Activated naive CD4-positive, alpha-beta T cell treated with anti-CD3 and anti-CD28 coated beads, Interleukin-2, amount 50 U/mL, for 24 hours (primary cell): ENCODE measurements at regions not wholly inside any gene's neighbourhood (a gene's known extent, or its start where the extent isn't known, plus 50 kb on each side); places are given as distances from the start of the nearest gene placed in this dataset.

ENCODE experiments used
- H3K27ac Mint-ChIP-seq: one replicate; pipeline ENCODE4 v1.8.0; 2021; ENCODE audit warnings: mild to moderate bottlenecking, mixed read lengths
- H3K27me3 Mint-ChIP-seq: one replicate; pipeline ENCODE4 v1.8.0; 2021; ENCODE audit warnings: mixed read lengths
- H3K36me3 Mint-ChIP-seq: one replicate; pipeline ENCODE4 v1.8.0; 2021; ENCODE audit warnings: mixed read lengths
- H3K4me1 Mint-ChIP-seq: one replicate; pipeline ENCODE4 v1.8.0; 2021; ENCODE audit warnings: mixed read lengths
- H3K4me3 Mint-ChIP-seq: one replicate; pipeline ENCODE4 v1.8.0; 2021; ENCODE audit warnings: mild to moderate bottlenecking, mixed read lengths
- H3K9me3 Mint-ChIP-seq: one replicate; pipeline ENCODE4 v1.8.0; 2021; ENCODE audit warnings: mixed read lengths

DNA sequence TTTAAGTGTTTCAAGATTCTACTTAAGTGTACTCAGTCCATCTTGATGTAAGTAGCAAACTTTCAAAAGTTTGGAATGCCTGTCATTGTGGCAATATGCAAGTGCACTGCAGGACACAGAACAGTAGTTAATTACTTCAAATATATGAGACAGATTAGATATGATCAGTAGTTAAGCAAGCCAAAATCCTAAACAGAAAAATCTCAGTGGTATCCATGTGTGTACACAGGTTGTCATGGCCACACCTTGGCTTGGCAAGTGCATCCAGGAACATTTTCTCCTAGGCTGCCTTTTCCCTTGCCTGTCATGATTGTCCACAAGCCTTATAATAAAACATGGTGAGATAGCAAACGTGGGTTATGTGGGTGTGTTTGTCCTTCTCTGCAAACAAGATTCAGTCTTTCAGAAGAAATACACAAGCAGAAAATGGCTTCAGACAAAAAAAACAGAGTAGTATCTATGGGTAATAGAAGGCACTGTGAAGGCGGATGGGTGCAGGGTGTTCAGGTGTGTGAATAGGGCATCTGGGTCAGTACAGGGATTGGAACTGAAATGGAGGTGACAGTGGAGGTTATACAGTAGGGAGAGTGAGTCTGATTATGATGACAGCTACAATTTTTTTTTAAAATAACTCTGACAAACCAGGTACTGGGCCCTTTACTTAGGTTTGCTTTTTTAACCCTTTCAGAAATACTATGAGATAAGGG is 229.0 kb upstream of the LRIG1 start:
- H3K4me1 Mint-ChIP-seq: no peaks in the 10 kb centered on the region
- H3K4me3 Mint-ChIP-seq: no peak overlapping the region
- no peak overlapping the region for H3K27ac Mint-ChIP-seq
- no peaks in the 10 kb centered on the region for H3K36me3 Mint-ChIP-seq
- H3K9me3 Mint-ChIP-seq: no peaks in the 10 kb centered on the region
- peaks cover 3% of the 10 kb centered on the region for H3K27me3 Mint-ChIP-seq

- no peaks in the 10 kb centered on the region for H3K4me1 Mint-ChIP-seq
- H3K27ac Mint-ChIP-seq: no peak overlapping the region
- H3K27me3 Mint-ChIP-seq: peaks cover 2% of the 10 kb centered on the region
- no peaks in the 10 kb centered on the region for H3K36me3 Mint-ChIP-seq
- H3K4me3 Mint-ChIP-seq: no peak overlapping the region
- H3K9me3 Mint-ChIP-seq: no peaks in the 10 kb centered on the region
Observed at GRCh38 chr3:66738625-66739365, 238.0 kb upstream of the LRIG1 start.

- H3K4me1 Mint-ChIP-seq: no peaks in the 10 kb centered on the region
- H3K9me3 Mint-ChIP-seq: no peaks in the 10 kb centered on the region
- no peak overlapping the region for H3K4me3 Mint-ChIP-seq
- no peaks in the 10 kb centered on the region for H3K36me3 Mint-ChIP-seq
- no peak overlapping the region for H3K27ac Mint-ChIP-seq
- H3K27me3 Mint-ChIP-seq: peaks cover 2% of the 10 kb centered on the region
Observed at GRCh38 chr3:66740260-66740659, 239.4 kb upstream of the LRIG1 start.

DNA sequence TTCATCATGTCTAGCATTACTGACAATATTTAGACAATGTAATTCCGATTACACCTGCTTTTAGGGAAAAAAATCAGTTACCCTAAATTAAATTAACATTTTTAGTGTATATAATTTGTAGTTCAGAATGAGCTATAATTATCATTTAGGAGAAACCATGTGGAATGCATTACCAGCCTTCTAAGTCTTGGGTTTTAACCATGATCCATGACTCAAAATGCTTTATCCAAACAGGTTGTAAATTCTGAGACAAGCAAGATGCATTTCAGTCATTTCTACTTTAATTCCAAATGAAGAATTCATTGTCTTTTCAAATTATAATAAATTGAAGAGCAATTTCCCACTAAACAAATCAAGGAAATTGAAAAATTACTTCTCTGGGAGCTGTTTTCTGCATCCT is 243.7 kb upstream of the LRIG1 start:
- no peak overlapping the region for H3K27ac Mint-ChIP-seq
- H3K4me3 Mint-ChIP-seq: no peak overlapping the region
- H3K4me1 Mint-ChIP-seq: no peaks in the 10 kb centered on the region
- H3K36me3 Mint-ChIP-seq: no peaks in the 10 kb centered on the region
- peaks cover 2% of the 10 kb centered on the region for H3K27me3 Mint-ChIP-seq
- no peaks in the 10 kb centered on the region for H3K9me3 Mint-ChIP-seq

DNA sequence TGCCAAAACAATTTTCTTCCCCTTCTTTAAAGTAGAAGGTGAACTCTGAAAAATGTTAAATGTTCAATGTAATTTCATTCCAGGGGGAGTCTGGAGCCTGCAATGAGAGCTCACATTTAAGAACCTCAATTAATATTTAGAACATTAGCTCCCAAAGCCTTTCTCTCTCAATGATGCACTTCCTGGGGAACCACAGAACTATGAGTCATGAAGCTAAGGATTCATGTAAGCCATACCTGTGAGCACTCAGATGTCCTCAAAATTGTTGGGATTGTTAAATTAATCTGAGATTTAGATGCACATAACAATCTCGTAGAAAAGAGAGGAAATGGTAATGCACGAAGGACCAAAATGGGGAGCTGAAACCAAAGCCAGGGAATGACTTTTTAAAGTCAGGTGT is 244.2 kb upstream of the LRIG1 start:
- Mint-ChIP-seq H3K4me1 (no peaks in the 10 kb centered on the region), H3K27ac (no peak overlapping the region), H3K4me3 (no peak overlapping the region), H3K36me3 (no peaks in the 10 kb centered on the region), H3K27me3 (peaks cover 2% of the 10 kb centered on the region), H3K9me3 (no peaks in the 10 kb centered on the region)

DNA sequence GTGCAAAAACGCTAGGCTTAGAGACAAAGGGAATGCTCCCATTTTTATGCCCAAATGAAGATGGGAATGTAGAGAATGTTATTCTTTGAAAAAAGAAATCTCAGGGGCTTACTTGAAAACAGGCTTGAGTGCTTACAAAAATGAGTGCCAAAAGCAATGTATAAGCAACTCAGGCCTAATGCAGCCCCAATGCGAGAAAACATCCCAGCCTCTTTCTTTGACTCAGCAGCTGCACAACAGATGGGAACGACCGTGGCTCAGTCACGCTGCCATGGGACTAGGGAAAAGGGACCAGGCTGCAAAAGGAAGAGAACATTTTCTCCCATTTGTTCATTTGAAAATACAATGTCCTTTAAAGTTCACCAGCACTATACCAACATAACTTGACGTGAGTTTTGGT is 246.4 kb upstream of the LRIG1 start:
- H3K27ac Mint-ChIP-seq: no peak overlapping the region
- H3K9me3 Mint-ChIP-seq: no peaks in the 10 kb centered on the region
- H3K4me1 Mint-ChIP-seq: no peaks in the 10 kb centered on the region
- H3K27me3 Mint-ChIP-seq: no peaks in the 10 kb centered on the region
- H3K36me3 Mint-ChIP-seq: no peaks in the 10 kb centered on the region
- no peak overlapping the region for H3K4me3 Mint-ChIP-seq

DNA sequence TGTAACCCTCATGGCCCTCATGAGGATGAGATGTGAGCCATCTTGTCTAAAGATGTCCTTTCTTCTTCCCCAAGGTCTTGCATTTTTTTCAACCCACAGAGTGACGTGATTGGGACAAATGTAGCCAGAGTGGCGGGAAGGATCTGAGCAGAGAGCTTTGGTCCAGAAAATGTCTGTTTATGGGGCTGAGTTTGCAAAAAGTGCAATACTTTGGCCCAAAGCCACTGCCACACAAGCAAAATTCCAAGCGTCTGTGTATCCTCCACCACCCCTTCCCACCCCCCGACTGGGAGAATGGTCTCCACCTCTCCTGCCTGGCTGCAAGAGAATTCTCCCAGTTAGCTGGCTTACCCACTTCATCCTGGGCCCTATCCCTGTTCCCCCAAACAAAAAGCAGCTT is 246.9 kb upstream of the LRIG1 start:
- Mint-ChIP-seq H3K4me1 (no peaks in the 10 kb centered on the region), H3K36me3 (no peaks in the 10 kb centered on the region), H3K27me3 (no peaks in the 10 kb centered on the region), H3K27ac (no peak overlapping the region), H3K4me3 (no peak overlapping the region), H3K9me3 (no peaks in the 10 kb centered on the region)

- Mint-ChIP-seq H3K9me3 (no peaks in the 10 kb centered on the region), H3K27ac (no peak overlapping the region), H3K27me3 (no peaks in the 10 kb centered on the region), H3K4me3 (no peak overlapping the region), H3K4me1 (no peaks in the 10 kb centered on the region), H3K36me3 (no peaks in the 10 kb centered on the region)
Observed at GRCh38 chr3:66748175-66748876, 247.5 kb upstream of the LRIG1 start.

DNA sequence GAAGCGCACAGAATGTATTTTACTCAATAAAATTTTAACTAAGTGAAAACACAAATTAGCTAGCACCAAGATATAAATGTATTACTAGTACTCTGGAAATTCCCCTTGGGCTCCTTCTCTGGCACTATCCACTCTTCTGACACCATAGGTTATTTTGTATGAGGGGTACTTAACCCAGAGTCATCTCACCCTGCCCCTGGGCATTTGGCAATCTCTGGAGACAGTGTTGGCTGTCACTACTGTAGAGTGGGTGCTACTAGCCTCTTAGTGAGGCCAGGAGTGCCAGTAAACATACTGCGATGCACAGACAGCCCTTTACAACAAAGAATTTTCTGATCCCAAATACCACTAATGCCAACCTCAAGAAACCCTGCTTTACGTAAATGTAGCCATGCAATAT is 246.3 kb upstream of the KBTBD8 start:
- Mint-ChIP-seq H3K4me1 (no peaks in the 10 kb centered on the region), H3K4me3 (no peak overlapping the region), H3K9me3 (no peaks in the 10 kb centered on the region), H3K27me3 (no peaks in the 10 kb centered on the region), H3K36me3 (no peaks in the 10 kb centered on the region), H3K27ac (no peak overlapping the region)

- no peaks in the 10 kb centered on the region for H3K27me3 Mint-ChIP-seq
- no peaks in the 10 kb centered on the region for H3K9me3 Mint-ChIP-seq
- H3K27ac Mint-ChIP-seq: no peak overlapping the region
- no peak overlapping the region for H3K4me3 Mint-ChIP-seq
- H3K4me1 Mint-ChIP-seq: no peaks in the 10 kb centered on the region
- H3K36me3 Mint-ChIP-seq: no peaks in the 10 kb centered on the region
Observed at GRCh38 chr3:66753670-66754069, 244.4 kb upstream of the KBTBD8 start.

GRCh38 chr3:66754613-66755012 is 243.5 kb upstream of the KBTBD8 start:
- Mint-ChIP-seq H3K4me1 (no peaks in the 10 kb centered on the region), H3K27me3 (no peaks in the 10 kb centered on the region), H3K27ac (no peak overlapping the region), H3K9me3 (no peaks in the 10 kb centered on the region), H3K36me3 (no peaks in the 10 kb centered on the region), H3K4me3 (no peak overlapping the region)

GRCh38 chr3:66755924-66756323 is 242.2 kb upstream of the KBTBD8 start:
- Mint-ChIP-seq H3K9me3 (no peaks in the 10 kb centered on the region), H3K36me3 (no peaks in the 10 kb centered on the region), H3K27me3 (no peaks in the 10 kb centered on the region), H3K4me1 (no peaks in the 10 kb centered on the region), H3K27ac (no peak overlapping the region), H3K4me3 (no peak overlapping the region)

DNA sequence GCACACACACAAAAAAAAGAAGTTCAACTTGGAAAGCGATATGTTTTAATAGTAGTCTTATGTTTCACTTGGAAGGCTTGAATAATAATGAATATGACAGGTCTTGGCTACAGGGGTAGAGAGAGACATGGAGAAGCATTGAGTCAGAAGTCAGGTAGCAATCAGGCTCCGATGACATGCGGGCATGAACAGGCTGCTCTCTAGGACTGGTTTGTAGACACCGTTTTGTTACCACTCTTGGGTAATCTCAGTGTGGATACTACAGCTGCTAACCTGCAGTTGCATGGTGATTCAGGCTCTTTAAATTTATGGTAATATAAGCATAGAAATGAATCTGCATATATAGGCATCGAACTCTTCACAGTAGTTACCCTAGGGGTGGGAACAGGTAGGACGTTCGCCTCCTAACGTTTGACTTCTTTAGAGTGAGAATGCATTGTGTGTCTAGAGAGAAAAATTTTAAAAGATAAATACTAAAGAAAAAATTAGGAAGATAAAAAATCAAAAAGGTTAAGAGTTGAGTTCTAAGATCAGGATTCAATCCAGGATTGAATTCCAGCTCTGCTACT is 241.6 kb upstream of the KBTBD8 start:
- Mint-ChIP-seq H3K36me3 (no peaks in the 10 kb centered on the region), H3K27me3 (no peaks in the 10 kb centered on the region)

DNA sequence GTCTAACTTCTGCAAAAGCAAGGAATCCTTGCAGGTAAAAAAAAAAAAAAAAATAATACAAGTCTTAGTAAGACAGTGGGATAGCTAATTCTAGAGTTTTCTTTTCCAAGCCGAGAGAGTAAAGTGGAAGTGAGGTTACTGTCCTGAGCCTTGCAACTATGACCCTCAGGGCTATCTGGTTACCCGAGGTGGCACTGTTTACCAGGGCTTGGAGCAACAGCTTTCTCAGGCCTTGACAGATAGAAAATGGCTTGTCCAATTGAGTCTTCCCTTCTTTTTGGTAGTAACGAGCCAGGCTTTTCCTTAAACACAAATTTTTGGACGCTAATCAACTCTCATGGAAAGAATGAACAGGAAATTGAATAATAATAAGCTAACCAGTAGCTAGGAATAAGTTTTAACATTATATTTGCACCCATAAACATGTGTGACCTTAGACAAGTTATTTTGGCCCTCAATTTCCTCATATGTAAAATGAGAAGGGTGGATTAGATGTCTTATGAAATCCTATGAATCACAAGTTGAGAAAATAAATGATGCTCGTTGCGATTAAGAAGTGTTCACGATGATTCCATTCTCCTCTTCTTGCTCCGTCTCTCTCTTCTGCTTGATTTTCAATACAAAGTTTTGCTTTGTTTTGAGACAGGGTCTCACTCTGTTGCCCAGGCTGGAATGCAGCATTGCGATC is 236.9 kb upstream of the KBTBD8 start:
- H3K36me3 Mint-ChIP-seq: peaks cover 1% of the 10 kb centered on the region
- H3K4me3 Mint-ChIP-seq: no peak overlapping the region
- H3K9me3 Mint-ChIP-seq: no peaks in the 10 kb centered on the region
- no peak overlapping the region for H3K27ac Mint-ChIP-seq
- no peaks in the 10 kb centered on the region for H3K4me1 Mint-ChIP-seq
- no peaks in the 10 kb centered on the region for H3K27me3 Mint-ChIP-seq

More for the DNA sequence above, 241.6 kb upstream of the KBTBD8 start:
- Mint-ChIP-seq H3K27ac (no peak overlapping the region), H3K4me1 (no peaks in the 10 kb centered on the region), H3K4me3 (no peak overlapping the region), H3K9me3 (no peaks in the 10 kb centered on the region)

DNA sequence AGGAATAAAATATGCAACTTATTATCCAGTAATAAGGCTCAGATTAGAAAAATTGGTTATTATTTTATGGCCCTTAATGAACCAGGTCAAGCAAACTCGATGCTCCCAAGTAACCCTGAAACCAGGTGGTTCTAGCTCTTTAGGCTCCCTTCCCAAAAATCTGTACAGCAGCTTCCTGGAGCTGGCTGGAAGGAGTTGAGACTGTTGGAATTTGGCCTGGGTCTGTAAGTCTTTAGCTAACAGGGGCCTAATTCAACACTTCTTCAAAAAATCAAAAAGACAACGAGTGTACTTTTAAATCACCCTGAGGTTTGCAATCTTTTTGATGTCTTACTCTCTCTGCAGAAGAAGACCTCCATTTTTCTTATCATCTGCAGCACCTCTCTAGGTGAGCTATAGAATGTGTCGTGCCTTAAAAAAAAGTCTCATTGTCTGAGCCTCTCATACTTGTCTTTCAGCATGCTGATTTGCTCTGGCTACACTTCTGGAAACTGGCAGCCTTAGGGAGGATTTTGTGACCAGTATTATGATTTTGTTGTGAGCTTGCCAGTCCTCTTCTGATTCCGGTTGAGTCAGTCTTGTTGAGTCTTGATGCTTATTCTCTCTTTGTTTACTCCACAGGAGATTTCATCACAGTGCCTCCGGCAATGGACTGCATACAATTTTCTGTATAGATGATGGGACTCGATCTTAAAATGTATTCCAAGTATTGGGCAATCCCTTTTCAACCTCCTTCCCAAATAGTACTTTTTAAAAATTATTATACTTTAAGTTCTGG is 235.0 kb upstream of the KBTBD8 start:
- Mint-ChIP-seq H3K9me3 (no peaks in the 10 kb centered on the region), H3K4me3 (no peak overlapping the region), H3K4me1 (no peaks in the 10 kb centered on the region), H3K27ac (no peak overlapping the region), H3K27me3 (no peaks in the 10 kb centered on the region), H3K36me3 (peaks cover 3% of the 10 kb centered on the region)
